ENCODE measurements at regions not wholly inside any gene's neighbourhood (a gene's known extent, or its start where the extent isn't known, plus 50 kb on each side); places are given as distances from the start of the nearest gene placed in this dataset.
"Not testable (repeated sequence)": the region's sequence is repeated elsewhere in the genome, so short reads cannot be mapped to it uniquely, and the experiment has no call there.

DNA sequence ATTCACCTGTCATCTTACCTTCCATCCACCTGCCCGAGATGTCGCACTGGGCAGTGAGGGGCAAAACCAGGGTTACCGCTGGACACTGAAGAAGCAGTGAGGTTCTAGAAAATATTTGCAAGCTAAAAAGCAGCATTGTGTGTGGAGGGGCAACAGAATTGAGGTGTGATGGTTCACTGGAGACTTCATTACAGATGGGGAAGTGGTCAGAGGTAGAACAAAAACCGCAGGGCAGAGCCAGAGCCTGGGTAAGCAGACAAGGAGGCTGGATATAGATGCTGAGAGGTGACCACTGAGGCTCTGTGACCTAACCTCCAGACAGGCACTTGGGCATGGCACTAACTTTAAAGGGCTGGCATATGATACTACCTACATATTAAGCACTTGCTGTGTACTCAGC lies 363.9 kb upstream of the PROX1 start:
- DNase-seq (no peak), ATAC-seq (no peak)
- intact Hi-C loops (cut with DNase I, micrococcal nuclease) = no loop called here
- H3K36me3 ChIP-seq (ENCODE audit: low read depth) = no peaks in the 10 kb centered on the region
- H3K4me1 ChIP-seq (ENCODE audit: low read depth) = no peaks in the 10 kb centered on the region
- TF ChIP-seq, protein P1, sequence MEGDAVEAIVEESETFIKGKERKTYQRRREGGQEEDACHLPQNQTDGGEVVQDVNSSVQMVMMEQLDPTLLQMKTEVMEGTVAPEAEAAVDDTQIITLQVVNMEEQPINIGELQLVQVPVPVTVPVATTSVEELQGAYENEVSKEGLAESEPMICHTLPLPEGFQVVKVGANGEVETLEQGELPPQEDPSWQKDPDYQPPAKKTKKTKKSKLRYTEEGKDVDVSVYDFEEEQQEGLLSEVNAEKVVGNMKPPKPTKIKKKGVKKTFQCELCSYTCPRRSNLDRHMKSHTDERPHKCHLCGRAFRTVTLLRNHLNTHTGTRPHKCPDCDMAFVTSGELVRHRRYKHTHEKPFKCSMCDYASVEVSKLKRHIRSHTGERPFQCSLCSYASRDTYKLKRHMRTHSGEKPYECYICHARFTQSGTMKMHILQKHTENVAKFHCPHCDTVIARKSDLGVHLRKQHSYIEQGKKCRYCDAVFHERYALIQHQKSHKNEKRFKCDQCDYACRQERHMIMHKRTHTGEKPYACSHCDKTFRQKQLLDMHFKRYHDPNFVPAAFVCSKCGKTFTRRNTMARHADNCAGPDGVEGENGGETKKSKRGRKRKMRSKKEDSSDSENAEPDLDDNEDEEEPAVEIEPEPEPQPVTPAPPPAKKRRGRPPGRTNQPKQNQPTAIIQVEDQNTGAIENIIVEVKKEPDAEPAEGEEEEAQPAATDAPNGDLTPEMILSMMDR (IDR thresholded peaks at IDR 0.05) = no peak
- peaks cover 4% of the 10 kb centered on the region for H3K9me3 ChIP-seq
- no peak overlapping the region for H3K4me3 ChIP-seq

DNA sequence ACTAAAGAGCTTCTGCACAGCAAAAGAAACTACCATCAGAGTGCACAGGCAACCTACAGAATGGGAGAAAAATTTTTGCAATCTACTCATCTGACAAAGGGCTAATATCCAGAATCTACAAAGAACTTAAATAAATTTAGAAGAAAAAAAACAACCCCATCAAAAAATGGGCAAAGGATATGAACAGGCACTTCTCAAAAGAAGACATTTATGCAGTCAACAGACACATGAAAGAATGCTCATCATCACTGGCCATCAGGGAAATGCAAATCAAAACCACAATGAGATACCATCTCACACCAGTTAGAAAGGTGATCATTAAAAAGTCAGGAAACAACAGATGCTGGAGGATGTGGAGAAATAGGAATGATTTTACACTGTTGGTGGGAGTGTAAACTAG lies 351.0 kb upstream of the PROX1 start:
- intact Hi-C loops (cut with DNase I, micrococcal nuclease); ATAC-seq; DNase-seq: not testable (repeated sequence)

DNA sequence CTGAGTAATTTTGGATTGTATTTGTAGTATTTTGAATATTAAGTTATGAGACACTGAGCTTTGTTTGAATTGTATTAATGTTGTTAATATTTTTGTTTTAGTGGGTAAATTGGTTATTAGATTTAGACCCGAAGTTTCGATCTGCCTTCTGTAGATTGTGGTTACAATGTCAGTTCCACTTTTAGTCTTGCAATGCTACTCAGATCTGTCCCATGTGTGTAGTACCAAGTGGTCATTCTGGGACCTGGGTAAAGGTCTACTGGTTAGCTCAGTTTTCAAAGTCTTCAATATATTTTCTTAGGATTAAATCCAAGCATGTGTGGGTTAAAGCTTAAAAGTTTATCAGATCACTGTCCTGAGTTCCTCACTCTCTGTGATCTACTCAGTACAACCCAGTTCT lies 346.5 kb upstream of the PROX1 start:
- DNase-seq = no peak
- no peak for ATAC-seq
- intact Hi-C loops (cut with DNase I, micrococcal nuclease) = no loop called here
- H3K4me3 ChIP-seq = no peak overlapping the region
- H3K9me3 ChIP-seq = no peaks in the 10 kb centered on the region
- H3K4me1 ChIP-seq (ENCODE audit: low read depth) = no peaks in the 10 kb centered on the region
- no peaks in the 10 kb centered on the region for H3K36me3 ChIP-seq (ENCODE audit: low read depth)
- TF ChIP-seq, protein P1 (IDR thresholded peaks at IDR 0.05) = no peak

More for the DNA sequence above, 351.0 kb upstream of the PROX1 start:
- not testable (repeated sequence) for H3K9me3 ChIP-seq; H3K4me1 ChIP-seq (ENCODE audit: low read depth); H3K36me3 ChIP-seq (ENCODE audit: low read depth); H3K4me3 ChIP-seq

DNA sequence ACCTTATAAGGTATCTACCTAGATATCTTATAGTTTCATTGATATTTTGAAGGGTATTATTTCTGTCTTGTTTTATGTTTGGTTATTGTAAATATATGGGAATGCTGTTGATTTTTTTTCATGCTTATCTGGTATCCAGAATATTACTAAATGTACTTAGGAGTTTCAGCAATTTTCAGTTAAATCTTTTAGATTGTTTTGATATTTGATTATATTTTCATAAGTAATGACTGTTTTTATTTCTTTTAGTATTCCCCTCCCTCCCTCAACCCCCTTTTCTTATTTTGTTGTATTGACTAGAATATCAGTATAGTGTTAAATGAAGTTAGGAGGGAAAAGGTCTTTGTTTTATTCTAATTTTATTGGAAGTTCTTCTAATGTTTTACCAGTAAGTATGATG lies 344.4 kb upstream of the PROX1 start:
- intact Hi-C loops (cut with DNase I, micrococcal nuclease) = no loop called here
- DNase-seq = no peak
- TF ChIP-seq, protein P1 (IDR thresholded peaks at IDR 0.05) = no peak
- H3K9me3 ChIP-seq = no peaks in the 10 kb centered on the region
- H3K36me3 ChIP-seq (ENCODE audit: low read depth) = no peaks in the 10 kb centered on the region
- no peak overlapping the region for H3K4me3 ChIP-seq
- H3K4me1 ChIP-seq (ENCODE audit: low read depth) = no peaks in the 10 kb centered on the region
- no peak for ATAC-seq

DNA sequence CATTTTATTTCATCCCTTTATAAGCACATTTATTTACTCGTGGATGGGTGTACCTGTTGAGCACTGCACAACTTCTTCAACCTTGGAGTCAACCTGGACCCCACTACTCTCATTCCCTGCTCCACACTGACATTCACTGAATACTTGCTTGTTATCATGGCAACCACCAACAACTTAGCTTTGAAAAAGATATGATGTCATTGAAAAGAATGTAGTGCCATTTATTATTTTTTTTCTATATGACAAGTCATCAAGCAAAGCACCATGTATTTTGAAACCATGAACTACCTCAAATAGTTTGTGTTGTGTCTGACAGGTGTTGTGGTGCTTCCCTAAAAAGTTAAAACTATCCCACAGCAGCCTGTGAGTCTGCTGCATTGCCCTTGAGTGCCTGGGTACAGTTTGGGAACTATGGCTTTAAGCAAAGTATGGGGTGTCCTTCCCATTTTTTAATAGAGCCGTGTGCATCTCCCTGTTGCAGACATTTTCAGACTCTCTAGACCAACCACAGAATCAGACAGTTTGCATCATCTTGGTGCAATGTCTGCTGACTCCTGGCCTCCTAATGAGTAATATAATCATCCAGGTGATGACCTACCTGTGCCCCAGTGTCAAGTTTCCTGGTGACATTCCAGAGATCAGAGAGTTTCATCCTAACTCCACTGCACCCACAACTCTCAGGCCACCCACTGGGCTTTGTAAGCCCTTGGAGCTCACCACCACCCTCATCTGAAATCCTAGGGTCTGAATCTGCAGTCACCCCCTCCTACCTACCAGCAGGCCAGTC lies 339.7 kb upstream of the PROX1 start:
- no peak for DNase-seq
- Histone ChIP-seq H3K4me3 (no peak overlapping the region), H3K9me3 (no peaks in the 10 kb centered on the region), H3K4me1 (ENCODE audit: low read depth) (no peaks in the 10 kb centered on the region), H3K36me3 (ENCODE audit: low read depth) (no peaks in the 10 kb centered on the region)
- intact Hi-C loops (cut with DNase I, micrococcal nuclease) = no loop called here
- no peak for ATAC-seq
- TF ChIP-seq, protein P1 (IDR thresholded peaks at IDR 0.05) = no peak

DNA sequence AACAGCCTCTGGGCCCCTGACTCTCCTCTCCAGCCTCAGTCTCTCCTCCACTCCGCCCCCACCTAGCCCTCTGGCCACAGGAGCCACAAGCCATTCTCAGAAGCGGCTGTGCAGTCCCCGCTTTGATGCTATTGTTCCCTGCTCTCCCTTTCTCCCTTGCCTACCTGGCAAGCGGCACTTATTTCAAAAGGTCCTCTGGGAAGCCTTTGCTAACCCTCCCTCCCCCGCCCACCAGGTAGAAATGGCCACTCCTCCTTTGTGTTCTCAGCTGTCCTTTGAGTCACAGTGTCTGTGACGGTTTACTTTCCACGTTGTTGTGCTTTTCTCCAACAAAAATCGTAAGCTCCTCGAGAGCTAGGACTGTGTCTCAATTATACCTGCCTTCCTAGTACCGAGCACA lies 338.4 kb upstream of the PROX1 start:
- Histone ChIP-seq H3K4me1 (ENCODE audit: low read depth) (no peaks in the 10 kb centered on the region), H3K4me3 (no peak overlapping the region), H3K9me3 (no peaks in the 10 kb centered on the region), H3K36me3 (ENCODE audit: low read depth) (no peaks in the 10 kb centered on the region)
- intact Hi-C loops (cut with DNase I, micrococcal nuclease) = no loop called here
- ATAC-seq (no peak), DNase-seq (no peak)
- TF ChIP-seq, protein P1 (IDR thresholded peaks at IDR 0.05) = no peak

Data from mucosa of descending colon (tissue), 3 donors.